ENCODE measurements at regions not wholly inside any gene's neighbourhood (a gene's known extent, or its start where the extent isn't known, plus 50 kb on each side); places are given as distances from the start of the nearest gene placed in this dataset.
"Not testable (repeated sequence)": the region's sequence is repeated elsewhere in the genome, so short reads cannot be mapped to it uniquely, and the experiment has no call there.

DNA sequence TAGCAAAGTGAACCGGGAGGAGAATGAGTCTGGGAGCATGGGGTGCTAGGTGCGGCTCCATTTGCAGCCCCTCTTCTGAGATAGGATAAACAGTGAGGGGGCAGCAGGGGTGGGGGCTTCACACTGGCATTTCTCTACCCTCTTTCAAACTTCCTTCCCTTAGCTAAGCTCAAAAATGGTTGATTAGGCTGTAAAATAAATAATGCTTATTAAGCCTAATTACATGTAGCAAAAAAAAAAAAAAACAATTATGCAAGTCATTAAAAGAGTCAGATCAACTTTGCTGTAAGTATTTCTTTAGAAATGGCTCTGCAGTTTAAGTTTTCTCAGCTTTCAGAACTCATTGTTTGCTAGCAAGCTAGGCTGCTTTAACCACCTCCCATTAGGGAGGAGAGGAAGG is 182.7 kb upstream of the FBXO11 start:
- DNase-seq = no peak
- Mint-ChIP-seq H3K4me3 (no peak overlapping the region), H3K4me1 (ENCODE audit: low read depth) (peaks cover 13% of the 10 kb centered on the region), H3K9me3 (peaks cover 8% of the 10 kb centered on the region; the same call in 1 of the 2 replicates), H3K27ac (no peak overlapping the region), H3K27me3 (ENCODE audit: insufficient read depth) (peaks cover 8% of the 10 kb centered on the region), H3K36me3 (ENCODE audit: low read depth) (no peaks in the 10 kb centered on the region)
- TF ChIP-seq, protein P1, sequence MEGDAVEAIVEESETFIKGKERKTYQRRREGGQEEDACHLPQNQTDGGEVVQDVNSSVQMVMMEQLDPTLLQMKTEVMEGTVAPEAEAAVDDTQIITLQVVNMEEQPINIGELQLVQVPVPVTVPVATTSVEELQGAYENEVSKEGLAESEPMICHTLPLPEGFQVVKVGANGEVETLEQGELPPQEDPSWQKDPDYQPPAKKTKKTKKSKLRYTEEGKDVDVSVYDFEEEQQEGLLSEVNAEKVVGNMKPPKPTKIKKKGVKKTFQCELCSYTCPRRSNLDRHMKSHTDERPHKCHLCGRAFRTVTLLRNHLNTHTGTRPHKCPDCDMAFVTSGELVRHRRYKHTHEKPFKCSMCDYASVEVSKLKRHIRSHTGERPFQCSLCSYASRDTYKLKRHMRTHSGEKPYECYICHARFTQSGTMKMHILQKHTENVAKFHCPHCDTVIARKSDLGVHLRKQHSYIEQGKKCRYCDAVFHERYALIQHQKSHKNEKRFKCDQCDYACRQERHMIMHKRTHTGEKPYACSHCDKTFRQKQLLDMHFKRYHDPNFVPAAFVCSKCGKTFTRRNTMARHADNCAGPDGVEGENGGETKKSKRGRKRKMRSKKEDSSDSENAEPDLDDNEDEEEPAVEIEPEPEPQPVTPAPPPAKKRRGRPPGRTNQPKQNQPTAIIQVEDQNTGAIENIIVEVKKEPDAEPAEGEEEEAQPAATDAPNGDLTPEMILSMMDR (IDR thresholded peaks at IDR 0.05) = no peak

DNA sequence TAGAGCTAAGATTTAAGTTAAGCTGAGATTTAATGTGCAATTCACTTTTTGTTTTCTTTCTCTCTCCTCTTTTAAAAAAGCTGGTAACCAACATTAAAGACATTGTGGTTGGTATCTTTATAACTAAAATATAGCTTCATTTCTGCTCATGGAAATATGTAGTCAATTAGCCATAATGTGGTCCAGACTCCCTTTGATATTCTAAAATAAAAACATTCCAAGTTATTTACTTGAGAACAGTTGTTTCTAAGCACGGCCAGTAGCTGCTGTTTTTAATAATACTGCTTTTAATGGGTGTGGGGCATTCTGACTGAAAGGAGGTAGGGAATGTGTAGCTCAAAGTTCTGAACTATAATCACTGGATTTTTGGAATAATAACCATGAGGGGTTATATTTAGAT is 183.3 kb upstream of the FBXO11 start:
- no peak overlapping the region for H3K4me3 Mint-ChIP-seq
- peaks cover 8% of the 10 kb centered on the region; the same call in 1 of the 2 replicates for H3K9me3 Mint-ChIP-seq
- peaks cover 8% of the 10 kb centered on the region for H3K27me3 Mint-ChIP-seq (ENCODE audit: insufficient read depth)
- H3K4me1 Mint-ChIP-seq (ENCODE audit: low read depth) = peaks cover 13% of the 10 kb centered on the region
- H3K27ac Mint-ChIP-seq = no peak overlapping the region
- TF ChIP-seq, protein P1 (IDR thresholded peaks at IDR 0.05) = no peak
- DNase-seq = no peak
- no peaks in the 10 kb centered on the region for H3K36me3 Mint-ChIP-seq (ENCODE audit: low read depth)

DNA sequence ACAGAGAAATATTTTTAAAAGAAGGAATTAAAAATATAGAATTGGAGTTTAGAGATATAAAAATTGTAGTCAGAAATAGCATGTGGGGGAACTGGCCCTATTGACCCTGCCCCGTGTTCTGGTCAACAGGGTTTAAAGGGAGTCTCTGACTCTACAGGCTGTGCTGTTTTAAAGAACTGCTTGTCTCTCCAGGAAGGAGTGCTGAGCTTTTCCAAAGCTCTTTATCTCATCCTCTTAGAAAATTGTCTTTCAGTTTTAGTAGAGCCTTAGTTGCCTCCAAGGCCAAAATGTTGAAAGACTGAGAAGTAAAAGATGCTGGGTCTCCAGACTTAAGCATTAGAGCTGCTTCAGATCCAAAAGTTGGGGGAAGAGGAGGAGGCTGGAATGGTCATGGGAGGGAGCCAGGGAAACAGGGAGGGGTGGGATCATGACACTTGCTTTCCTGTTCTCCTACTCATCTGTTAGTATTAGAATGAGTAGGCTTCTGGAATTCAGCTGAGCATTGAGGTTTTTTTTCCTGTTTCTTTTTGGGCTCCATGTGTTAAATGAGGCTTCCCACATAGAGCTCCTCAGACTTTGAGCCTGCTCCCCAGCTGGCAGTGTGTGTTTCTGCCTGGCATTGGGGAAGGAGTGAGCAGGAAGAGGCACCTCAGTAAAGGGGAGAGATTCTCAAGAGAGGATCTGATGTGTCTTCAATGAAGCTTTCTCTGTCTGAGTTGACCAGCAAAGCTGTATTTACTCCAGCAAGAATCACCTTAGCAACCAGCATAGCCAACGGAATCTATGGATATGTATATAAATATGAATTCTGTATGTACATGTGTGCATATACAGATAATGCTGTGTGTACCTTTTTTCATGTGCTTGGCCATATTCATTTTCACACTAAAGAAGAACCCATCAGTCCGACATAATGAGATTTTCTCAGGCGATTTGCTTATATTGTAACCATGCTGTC is 186.8 kb upstream of the FBXO11 start:
- Mint-ChIP-seq H3K4me3 (no peak overlapping the region), H3K9me3 (peaks cover 8% of the 10 kb centered on the region; the same call in 1 of the 2 replicates), H3K4me1 (ENCODE audit: low read depth) (peaks cover 13% of the 10 kb centered on the region), H3K36me3 (ENCODE audit: low read depth) (no peaks in the 10 kb centered on the region), H3K27me3 (ENCODE audit: insufficient read depth) (peaks cover 5% of the 10 kb centered on the region), H3K27ac (peak overlapping the region; percentile 52)
- TF ChIP-seq, protein P1 (IDR thresholded peaks at IDR 0.05) = no peak
- DNase-seq = peak; percentile 3

DNA sequence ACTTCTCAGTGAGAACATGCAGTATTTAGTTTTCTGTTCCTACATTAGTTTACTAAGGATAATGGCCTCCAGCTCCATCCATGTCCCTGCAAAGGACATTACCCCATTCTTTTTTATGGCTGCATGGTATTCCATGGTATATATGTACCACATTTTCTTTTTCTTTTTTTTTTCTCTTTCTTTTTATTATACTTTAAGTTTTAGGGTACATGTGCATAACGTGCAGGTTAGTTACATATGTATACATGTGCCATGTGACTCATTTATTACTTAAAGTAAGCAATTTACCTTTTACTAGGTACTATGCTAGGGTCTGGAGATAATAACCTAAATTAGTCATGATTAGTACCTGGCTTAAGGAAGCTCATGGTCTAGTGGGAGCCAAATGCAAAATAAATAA is 190.5 kb upstream of the FBXO11 start:
- H3K4me3 Mint-ChIP-seq; H3K9me3 Mint-ChIP-seq; H3K36me3 Mint-ChIP-seq (ENCODE audit: low read depth); DNase-seq; H3K27me3 Mint-ChIP-seq (ENCODE audit: insufficient read depth); H3K27ac Mint-ChIP-seq: not testable (repeated sequence)
- peaks cover 13% of the 10 kb centered on the region for H3K4me1 Mint-ChIP-seq (ENCODE audit: low read depth)

DNA sequence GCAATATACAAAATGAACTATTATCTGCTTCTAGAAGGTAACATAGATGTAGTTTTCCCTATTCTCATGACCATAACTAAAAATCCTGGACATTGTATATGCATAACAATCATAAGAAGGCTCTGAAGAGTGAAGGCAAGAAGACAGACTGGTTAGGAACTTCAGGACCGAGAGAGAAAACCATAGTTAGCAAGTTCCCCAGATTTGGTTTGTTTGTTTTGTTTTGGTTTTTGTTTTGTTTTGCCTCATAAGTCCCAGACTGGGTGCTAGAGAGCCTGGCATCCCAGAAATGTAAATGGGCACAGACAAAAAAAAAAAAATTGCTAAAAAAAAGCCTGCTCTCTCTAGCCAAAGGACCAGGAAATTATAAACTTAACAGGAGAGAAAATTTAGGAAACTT is 192.2 kb upstream of the FBXO11 start:
- H3K27me3 Mint-ChIP-seq (ENCODE audit: insufficient read depth) = peaks cover 2% of the 10 kb centered on the region; the same call in 1 of the 2 replicates
- no peaks in the 10 kb centered on the region for H3K9me3 Mint-ChIP-seq

More for the DNA sequence above, 192.2 kb upstream of the FBXO11 start:
- Mint-ChIP-seq H3K36me3 (ENCODE audit: low read depth) (peaks cover 7% of the 10 kb centered on the region; the same call in 1 of the 2 replicates), H3K4me3 (no peak overlapping the region), H3K4me1 (ENCODE audit: low read depth) (0 out of 2 replicates have a peak, but pooled peaks cover under 1% of the 10 kb centered on the region), H3K27ac (no peak overlapping the region)
- TF ChIP-seq, protein P1 (IDR thresholded peaks at IDR 0.05) = no peak
- no peak for DNase-seq

Data from HFFc6 (cell line).